ENCODE measurements at regions not wholly inside any gene's neighbourhood (a gene's known extent, or its start where the extent isn't known, plus 50 kb on each side); places are given as distances from the start of the nearest gene placed in this dataset.

DNA sequence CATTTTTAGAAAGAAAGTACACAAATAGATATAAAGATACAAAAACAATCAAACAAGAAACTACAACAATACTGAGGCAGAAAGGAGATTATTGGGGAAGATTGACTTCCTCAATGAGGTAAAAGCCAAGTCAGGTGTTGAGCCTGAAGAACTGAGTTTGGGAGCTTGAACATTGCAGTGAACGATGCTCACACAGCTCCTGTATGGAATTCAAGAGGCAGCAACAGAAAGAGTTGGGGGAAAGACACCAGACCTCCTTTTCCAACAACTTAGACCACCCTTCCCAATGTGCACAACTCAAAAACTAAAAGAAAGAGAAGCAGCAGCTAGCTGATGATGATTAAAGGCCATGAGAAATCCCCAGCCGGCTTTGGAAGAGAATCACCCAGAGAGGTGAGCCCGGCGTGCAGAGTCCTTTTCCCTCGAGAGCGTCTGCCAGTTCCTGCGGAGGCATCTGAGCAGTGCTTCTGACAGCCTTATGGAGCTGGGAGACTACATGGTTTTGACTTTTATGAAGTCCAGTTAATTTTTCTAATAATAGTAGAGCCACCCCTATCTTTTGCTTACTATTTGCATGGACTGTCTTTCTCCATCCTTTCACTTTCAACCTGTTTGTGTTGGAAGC, 106.9 kb upstream of the RFX8 start:
- TF ChIP-seq ZC3H11A (IDR thresholded peaks at IDR 0.05; ENCODE audit: low read depth, low read length) = no peak
- no peak for TF ChIP-seq MAZ (CRISPR knock-in tag; conservative IDR thresholded peaks at IDR 0.05 in 1 of 2, IDR thresholded peaks at IDR 0.05 in 1 of 2)
- no peak for TF ChIP-seq EZH2 (IDR thresholded peaks at IDR 0.05; ENCODE audit: borderline replicate concordance, low read depth, low read length)
- TF ChIP-seq, protein P1, sequence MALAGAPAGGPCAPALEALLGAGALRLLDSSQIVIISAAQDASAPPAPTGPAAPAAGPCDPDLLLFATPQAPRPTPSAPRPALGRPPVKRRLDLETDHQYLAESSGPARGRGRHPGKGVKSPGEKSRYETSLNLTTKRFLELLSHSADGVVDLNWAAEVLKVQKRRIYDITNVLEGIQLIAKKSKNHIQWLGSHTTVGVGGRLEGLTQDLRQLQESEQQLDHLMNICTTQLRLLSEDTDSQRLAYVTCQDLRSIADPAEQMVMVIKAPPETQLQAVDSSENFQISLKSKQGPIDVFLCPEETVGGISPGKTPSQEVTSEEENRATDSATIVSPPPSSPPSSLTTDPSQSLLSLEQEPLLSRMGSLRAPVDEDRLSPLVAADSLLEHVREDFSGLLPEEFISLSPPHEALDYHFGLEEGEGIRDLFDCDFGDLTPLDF (CRISPR knock-in tag; IDR thresholded peaks at IDR 0.05) = no peak
- no peak for TF ChIP-seq PREB (CRISPR knock-in tag; IDR thresholded peaks at IDR 0.05)
- no peak for TF ChIP-seq TAF9B (IDR thresholded peaks at IDR 0.05; ENCODE audit: partially characterized antibody)
- TF ChIP-seq SMARCC2 (IDR thresholded peaks at IDR 0.05; ENCODE audit: low read depth) = no peak
- TF ChIP-seq THAP7 (CRISPR knock-in tag; IDR thresholded peaks at IDR 0.05) = no peak
